GM12878 (cell line): ENCODE measurements at regions not wholly inside any gene's neighbourhood (a gene's known extent, or its start where the extent isn't known, plus 50 kb on each side); places are given as distances from the start of the nearest gene placed in this dataset.

Source experiments
- ATAC-seq: fragments of 200-7000 bp; cut with Tn5 transposase; 3 replicates; pipeline ENCODE4 v1.9.1; 2020; ENCODE audit warnings: mild to moderate bottlenecking, moderate library complexity
- BruUV-seq: library from RNA; stranded (reverse); fragments of 400-500 nt; replicated peaks from 2 replicates; lab custom pipeline; 2021; lab: Mats Ljungman, UMichigan
- CTCF ChIA-PET: fragments of 300-600 bp; sonication (Branson Sonifier 250); formaldehyde crosslinking; extraction: SDS; loops from one replicate; lab custom pipeline; 2021; ENCODE audit warnings: inconsistent platforms; lab: Yijun Ruan, JAX
- POLR2A ChIA-PET: fragments of 350-600 bp; formaldehyde crosslinking; extraction: SDS; loops from one replicate; lab custom pipeline; 2021; ENCODE audit warnings: inconsistent platforms; lab: Charles Lee
- RAD21 ChIA-PET: fragments of 300-600 bp; sonication (Branson Sonifier 250); formaldehyde crosslinking; loops from one replicate; lab custom pipeline; 2023; ENCODE audit warnings: antibody characterized with exemption; ENCODE audit not compliant: unreplicated experiment; lab: Charles Lee
- SMC1A ChIA-PET: fragments of 300-600 bp; sonication (Branson Sonifier 250); formaldehyde crosslinking; loops from one replicate; lab custom pipeline; 2023; ENCODE audit not compliant: unreplicated experiment, uncharacterized antibody; lab: Charles Lee
- DNase-seq: peaks from one replicate; pipeline ENCODE4 v3.0.0-alpha.2; 2011; ENCODE audit warnings: low read depth, low spot score
- FAIRE-seq: peaks from 3 replicates; lab custom pipeline; 2011; peaks lifted over from hg19 to GRCh38; lab: Jason Lieb, UNC
- H2AFZ ChIP-seq: 2 replicates; pipeline ENCODE4 v1.6.0; 2011; ENCODE audit warnings: low read depth, low read length, control low read depth; ENCODE audit not compliant: control insufficient read depth
- H3K27ac ChIP-seq: 2 replicates; pipeline ENCODE4 v1.5.1; 2011; ENCODE audit warnings: control low read depth; ENCODE audit not compliant: control insufficient read depth, insufficient read depth
- H3K27me3 ChIP-seq, 2 experiments: replicated peaks in 1 of 2; 2 replicates each; pipeline versions ENCODE4 v1.6.0 to v1.6.1; 2011; ENCODE audit warnings: low read length in 1 of 2; ENCODE audit not compliant: control insufficient read depth in 2 of 2, insufficient read depth in 2 of 2
- H3K36me3 ChIP-seq, 2 experiments: 2 replicates each; pipeline ENCODE4 v1.5.1; 2011; ENCODE audit warnings: low read length in 1 of 2; ENCODE audit not compliant: control insufficient read depth in 2 of 2, insufficient read depth in 2 of 2
- H3K4me1 ChIP-seq: 2 replicates; pipeline ENCODE4 v1.6.1; 2011; ENCODE audit warnings: mild to moderate bottlenecking, low read length, moderate library complexity, mixed read lengths; ENCODE audit not compliant: control insufficient read depth, insufficient read depth
- H3K4me2 ChIP-seq: 2 replicates; pipeline ENCODE4 v1.6.0; 2011; ENCODE audit warnings: control low read depth; ENCODE audit not compliant: control insufficient read depth, insufficient read depth
- H3K4me3 ChIP-seq: fragments of 200-600 bp; sonication (generic); 2 replicates; pipeline ENCODE4 v1.5.1; 2016
- H3K79me2 ChIP-seq: 2 replicates; pipeline ENCODE4 v1.6.0; 2011; ENCODE audit warnings: low read length; ENCODE audit not compliant: control insufficient read depth, insufficient read depth
- H3K9ac ChIP-seq: 2 replicates; pipeline ENCODE4 v1.8.0; 2011; ENCODE audit warnings: low read length, control low read depth, mixed read lengths; ENCODE audit not compliant: control insufficient read depth, insufficient read depth
- H3K9me3 ChIP-seq: replicated peaks from 3 replicates; pipeline ENCODE4 v1.5.1; 2011; ENCODE audit warnings: mild to moderate bottlenecking, low read length; ENCODE audit not compliant: control insufficient read depth, insufficient read depth
- H4K20me1 ChIP-seq: 2 replicates; pipeline ENCODE4 v1.6.0; 2011; ENCODE audit not compliant: control insufficient read depth, insufficient read depth
- CEBPZ ChIP-seq: fragments of 150-350 bp; IDR thresholded peaks from 2 replicates; pipeline ENCODE4 v1.6.1; 2016; ENCODE audit warnings: low read depth, low read length
- ESRRA ChIP-seq: IDR thresholded peaks from 2 replicates; pipeline ENCODE4 v1.6.1; 2012; ENCODE audit warnings: mild to moderate bottlenecking, low read length, improper control_type of control experiment
- HCFC1 ChIP-seq: fragments of 150-350 bp; IDR thresholded peaks from 2 replicates; pipeline ENCODE4 v1.6.1; 2014; ENCODE audit warnings: low read length
- MAX ChIP-seq: IDR thresholded peaks from 2 replicates; pipeline ENCODE4 v1.6.1; 2012; ENCODE audit warnings: low read depth, low read length, improper control_type of control experiment
- POLR2AphosphoS2 ChIP-seq: IDR thresholded peaks from 2 replicates; pipeline ENCODE4 v1.6.1; 2011; ENCODE audit warnings: low read depth, mild to moderate bottlenecking, low read length, improper control_type of control experiment, moderate library complexity
- STAT3 ChIP-seq: IDR thresholded peaks from 2 replicates; pipeline ENCODE4 v1.6.1; 2011; ENCODE audit warnings: low read depth, low read length, improper control_type of control experiment
- ZBTB33 ChIP-seq: fragments of 450-650 bp; IDR thresholded peaks from 2 replicates; pipeline ENCODE4 v1.6.1; 2017; ENCODE audit warnings: mild to moderate bottlenecking
- WGBS: methylation state at CpG from one replicate; pipeline ENCODE4 v1.1.6; 2016; ENCODE audit warnings: low lambda C conversion rate; ENCODE audit not compliant: insufficient replicate concordance, insufficient coverage; ENCODE audit errors: missing lambda C conversion rate; 5-methylcytosine and 5-hydroxymethylcytosine counted together
- in situ Hi-C: fragments of 300-500 bp; cut with MboI; formaldehyde crosslinking; loops from 9 replicates; pipeline ENCODE4 v1.14.3; 2018; ENCODE audit warnings: mixed read lengths
- intact Hi-C: fragments of 100-400 bp; cut with micrococcal nuclease; formaldehyde crosslinking; loops from one replicate; pipeline ENCODE4 v1.14.2; 2022; ENCODE audit not compliant: unreplicated experiment

- Histone ChIP-seq H3K27ac (no peak overlapping the region), H3K79me2 (no peaks in the 10 kb centered on the region), H4K20me1 (no peaks in the 10 kb centered on the region), H3K27me3 (no peaks in the 10 kb centered on the region), H3K4me2 (no peak overlapping the region), H3K4me3 (no peak overlapping the region), H3K36me3 (no peaks in the 10 kb centered on the region), H3K4me1 (no peaks in the 10 kb centered on the region), H2AFZ (no peak overlapping the region), H3K9ac (no peak overlapping the region), H3K9me3 (no peaks in the 10 kb centered on the region; the same call in 2 of the 3 replicates)
- DNase-seq: no peak
- RAD21 ChIA-PET: no interaction called here
- intact Hi-C loops (no loop called here), in situ Hi-C loops (no loop called here)
- SMC1A ChIA-PET: no interaction called here
- ATAC-seq: no peak
- no TSS peak for BruUV-seq
- CTCF ChIA-PET: no interaction called here
- no peak for FAIRE-seq
- POLR2A ChIA-PET: no interaction called here
- TF ChIP-seq MAX (no peak), ESRRA (no peak)
These were observed 107.5 kb upstream of the TMEM18 start for GRCh38 chr2:784753-785152.

GRCh38 chr2:780581-780980 is 103.4 kb upstream of the TMEM18 start:
- RAD21 ChIA-PET: no interaction called here
- intact Hi-C loops: no loop called here
- Histone ChIP-seq H3K27me3 (no peaks in the 10 kb centered on the region; a peak in 1 of 4 replicates), H4K20me1 (no peaks in the 10 kb centered on the region), H3K4me1 (no peaks in the 10 kb centered on the region), H3K36me3 (no peaks in the 10 kb centered on the region), H3K27ac (no peak overlapping the region), H3K9me3 (no peaks in the 10 kb centered on the region), H3K4me2 (no peak overlapping the region)
- CTCF ChIA-PET: no interaction called here
- BruUV-seq: no TSS peak
- POLR2A ChIA-PET: no interaction called here
- no peak for FAIRE-seq
- DNase-seq: no peak
- SMC1A ChIA-PET: no interaction called here
- ATAC-seq: no peak
- 43% methylated on average over 8 of the region's 8 CpGs for WGBS
- TF ChIP-seq CEBPZ (no peak), HCFC1 (no peak), ZBTB33 (no peak), STAT3 (no peak), POLR2AphosphoS2 (no peak)
- TF ChIP-seq, all 136 proteins: peak for 0
- Histone ChIP-seq H3K4me3 (no peak overlapping the region), H2AFZ (no peak overlapping the region), H3K9ac (no peak overlapping the region), H3K79me2 (no peaks in the 10 kb centered on the region)
- in situ Hi-C loops: no loop called here
